ENCODE measurements at regions not wholly inside any gene's neighbourhood (a gene's known extent, or its start where the extent isn't known, plus 50 kb on each side); places are given as distances from the start of the nearest gene placed in this dataset.

DNA sequence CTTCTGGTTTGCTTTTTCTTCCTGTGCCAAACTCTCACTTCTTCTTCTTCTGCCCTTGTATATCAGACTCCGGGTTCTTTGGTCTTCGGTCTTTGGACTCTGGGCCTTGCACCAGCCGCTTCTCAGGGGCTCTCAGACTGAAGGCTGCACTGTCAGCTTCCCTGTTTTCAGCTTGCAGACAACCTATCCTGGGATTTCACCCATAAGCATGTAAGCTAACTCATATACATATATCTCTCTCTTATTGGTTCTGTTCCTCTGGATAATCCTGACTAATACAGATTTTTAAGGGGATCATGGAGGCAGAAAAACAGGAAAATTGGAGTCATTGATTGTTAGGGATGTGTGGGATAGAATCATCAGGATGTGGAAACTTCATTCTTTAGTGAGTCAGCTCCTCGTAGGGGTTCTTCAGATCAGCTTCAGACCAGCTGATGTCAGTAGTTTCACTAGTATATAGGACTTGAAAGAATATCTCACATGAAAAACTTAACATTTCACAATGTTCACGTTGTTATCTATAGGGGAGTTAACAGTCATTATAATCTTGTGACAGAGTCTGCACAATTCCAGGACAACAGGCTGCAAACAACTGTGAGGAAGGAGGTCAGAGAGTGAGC lies 102.9 kb downstream of the RASSF9 start:
- no peak for DNase-seq (ENCODE audit: low read depth in 2 of 3, low spot score in 2 of 3)

DNA sequence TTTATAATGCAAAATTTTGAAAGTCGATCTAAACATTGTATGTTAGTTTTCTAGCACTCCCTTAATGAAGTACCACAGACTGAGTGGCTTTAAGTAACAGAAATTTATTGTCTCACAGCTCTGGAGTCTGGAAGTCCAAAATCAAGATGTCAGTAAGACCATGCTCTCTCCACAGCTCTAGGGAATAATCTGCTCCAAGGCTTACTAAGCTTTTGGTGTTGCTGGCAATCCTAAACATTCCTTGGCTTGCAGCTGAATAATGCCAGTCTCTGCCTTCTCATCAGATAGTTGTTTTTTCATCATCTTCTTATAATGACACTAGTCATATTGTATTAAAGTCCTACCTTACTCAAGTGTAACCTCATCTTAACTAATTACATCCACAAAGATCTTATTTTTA lies 102.2 kb downstream of the RASSF9 start:
- DNase-seq (ENCODE audit: low read depth in 2 of 3, low spot score in 2 of 3): no peak

DNA sequence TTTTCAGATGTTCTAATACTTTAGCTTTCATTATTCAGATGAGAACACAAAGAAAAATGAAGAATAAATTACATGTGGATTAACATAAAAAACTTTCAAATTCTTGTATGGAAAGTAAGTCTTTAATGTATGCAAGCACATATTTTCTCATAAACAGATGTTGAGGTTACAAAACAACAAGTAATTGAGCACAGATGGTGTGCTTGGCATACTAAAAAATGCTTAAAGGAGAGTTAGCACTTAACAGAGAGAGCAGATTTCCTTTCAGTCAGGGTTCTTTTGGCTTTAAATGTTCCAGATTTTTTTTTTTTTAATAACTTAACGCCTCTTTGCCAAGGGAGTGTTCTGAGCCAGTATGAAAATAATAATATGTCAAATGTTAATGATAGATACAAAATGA lies 96.0 kb downstream of the RASSF9 start:
- DNase-seq (ENCODE audit: low read depth in 2 of 3, low spot score in 2 of 3): no peak

- DNase-seq (ENCODE audit: low read depth in 2 of 3, low spot score in 2 of 3): no peak
Observed at GRCh38 chr12:85741046-85741445, 95.2 kb downstream of the RASSF9 start.

DNA sequence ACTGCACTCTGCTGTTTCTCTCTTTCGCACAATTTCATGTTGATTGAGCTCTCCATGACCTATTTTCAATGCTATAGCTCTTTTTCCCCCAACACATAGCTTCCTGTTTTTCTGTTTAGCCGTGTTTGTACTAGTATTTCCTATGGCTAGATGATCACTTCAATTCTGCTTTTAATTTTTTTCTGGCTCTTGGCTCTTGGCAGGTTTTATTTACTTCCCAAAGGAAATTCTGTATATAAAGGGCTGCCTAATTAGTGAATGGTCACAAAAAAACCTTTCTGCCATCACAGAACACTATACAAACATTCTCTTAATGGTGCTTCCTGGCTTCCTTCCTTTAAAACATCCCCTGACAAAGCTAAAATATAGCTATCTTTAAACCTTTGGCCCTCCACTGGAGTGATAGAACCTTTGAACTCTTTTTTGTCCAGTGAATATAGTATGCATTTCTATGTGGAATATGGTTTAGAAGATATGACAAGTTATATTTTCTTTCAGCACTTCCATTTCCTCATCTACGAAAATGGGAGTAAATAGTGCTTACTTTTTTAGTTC lies 88.2 kb downstream of the RASSF9 start:
- DNase-seq (ENCODE audit: low read depth in 2 of 3, low spot score in 2 of 3): peak in 1 of 3 donors; percentile 2
